GM10266 (cell line): ENCODE measurements at regions not wholly inside any gene's neighbourhood (a gene's known extent, or its start where the extent isn't known, plus 50 kb on each side); places are given as distances from the start of the nearest gene placed in this dataset.

Experiments used
- DNase-seq: peaks from one replicate; pipeline ENCODE4 v3.0.0; 2012; ENCODE audit errors: extremely low spot score
- TF ChIP-seq, protein P1 (sequence below): IDR thresholded peaks from 2 replicates; pipeline ENCODE4 v1.5.1; 2012; ENCODE audit warnings: mild to moderate bottlenecking, low read depth; ENCODE audit not compliant: control insufficient read depth, insufficient read depth; ENCODE audit errors: missing control alignments

DNA sequence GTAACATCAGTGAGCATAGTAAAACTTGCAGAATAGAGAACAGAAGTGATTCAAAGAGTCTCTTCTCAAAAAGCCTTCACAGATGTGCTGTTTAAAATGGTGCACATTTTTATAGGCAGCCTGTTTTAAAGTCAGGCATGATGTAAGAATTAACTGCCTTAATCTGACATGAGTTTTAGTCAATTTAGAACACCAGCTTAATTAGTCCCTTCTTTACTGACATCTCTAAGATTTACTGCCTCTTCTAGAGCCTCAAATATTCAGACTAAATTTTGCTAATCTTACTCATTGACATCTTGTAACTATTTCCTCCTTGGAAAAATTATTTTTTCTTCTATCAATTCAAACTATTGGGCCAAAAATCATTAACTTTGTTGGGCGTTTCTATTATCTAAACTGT is 782.5 kb downstream of the C12orf50 start:
- TF ChIP-seq, protein P1, sequence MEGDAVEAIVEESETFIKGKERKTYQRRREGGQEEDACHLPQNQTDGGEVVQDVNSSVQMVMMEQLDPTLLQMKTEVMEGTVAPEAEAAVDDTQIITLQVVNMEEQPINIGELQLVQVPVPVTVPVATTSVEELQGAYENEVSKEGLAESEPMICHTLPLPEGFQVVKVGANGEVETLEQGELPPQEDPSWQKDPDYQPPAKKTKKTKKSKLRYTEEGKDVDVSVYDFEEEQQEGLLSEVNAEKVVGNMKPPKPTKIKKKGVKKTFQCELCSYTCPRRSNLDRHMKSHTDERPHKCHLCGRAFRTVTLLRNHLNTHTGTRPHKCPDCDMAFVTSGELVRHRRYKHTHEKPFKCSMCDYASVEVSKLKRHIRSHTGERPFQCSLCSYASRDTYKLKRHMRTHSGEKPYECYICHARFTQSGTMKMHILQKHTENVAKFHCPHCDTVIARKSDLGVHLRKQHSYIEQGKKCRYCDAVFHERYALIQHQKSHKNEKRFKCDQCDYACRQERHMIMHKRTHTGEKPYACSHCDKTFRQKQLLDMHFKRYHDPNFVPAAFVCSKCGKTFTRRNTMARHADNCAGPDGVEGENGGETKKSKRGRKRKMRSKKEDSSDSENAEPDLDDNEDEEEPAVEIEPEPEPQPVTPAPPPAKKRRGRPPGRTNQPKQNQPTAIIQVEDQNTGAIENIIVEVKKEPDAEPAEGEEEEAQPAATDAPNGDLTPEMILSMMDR, result no peak
- no peak for DNase-seq

DNA sequence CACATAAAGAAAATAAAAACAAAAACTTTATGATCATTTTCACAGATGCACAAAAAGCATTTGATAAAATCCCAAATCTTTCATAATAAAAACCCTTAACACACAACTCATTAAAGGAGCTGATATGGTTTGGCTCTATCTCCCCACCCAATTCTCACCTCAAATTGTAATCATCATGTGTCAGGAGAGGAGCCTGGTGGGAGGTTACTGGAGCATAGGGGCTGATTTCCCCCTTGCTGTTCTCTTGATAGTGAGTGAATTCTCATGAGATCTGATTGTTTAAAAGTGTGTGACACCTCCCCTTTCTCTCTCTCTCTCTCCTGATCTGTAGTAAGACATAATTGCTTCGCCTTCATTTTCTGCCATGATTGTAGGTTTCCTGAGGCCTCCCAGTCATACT is 790.7 kb downstream of the C12orf50 start:
- TF ChIP-seq, protein P1, result no peak
- DNase-seq, result no peak

DNA sequence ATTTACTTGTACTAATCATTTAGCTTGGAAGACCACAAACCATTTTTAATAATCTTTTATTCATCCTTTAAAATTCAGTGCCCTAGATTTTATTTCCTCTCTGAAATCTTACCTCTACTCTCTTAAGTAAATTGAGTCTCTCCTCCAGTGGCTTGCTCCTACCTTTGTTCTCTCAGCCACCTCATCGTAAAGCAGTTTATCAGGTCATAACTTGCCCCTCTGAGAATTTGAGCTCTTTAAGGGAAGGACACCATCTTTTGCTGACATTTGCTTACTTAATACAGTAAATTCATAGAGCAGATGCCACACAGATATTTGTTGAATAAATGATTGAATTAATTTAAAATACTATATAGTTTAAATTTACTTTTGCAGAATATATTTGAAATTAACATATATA is 794.3 kb downstream of the C12orf50 start:
- no peak for DNase-seq
- TF ChIP-seq, protein P1, result no peak

DNA sequence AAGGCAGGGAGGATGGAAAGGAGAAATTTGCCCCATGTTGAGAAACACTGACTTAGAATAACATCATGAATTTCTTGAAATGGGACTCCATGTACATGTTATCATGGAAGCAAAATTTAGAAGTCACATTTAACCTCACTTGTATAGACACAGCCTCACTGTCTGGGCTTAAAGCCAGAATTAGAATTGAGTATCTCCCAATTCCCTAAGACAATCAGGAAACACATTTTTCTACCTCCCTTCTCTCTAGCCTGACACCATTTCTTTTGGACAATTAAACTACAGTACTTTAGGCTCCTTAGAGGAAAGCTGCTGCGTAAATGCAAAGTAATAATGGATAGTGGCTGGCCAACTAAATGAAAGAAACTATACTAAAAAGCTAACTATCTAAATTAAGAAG is 795.5 kb downstream of the C12orf50 start:
- no peak for DNase-seq
- TF ChIP-seq, protein P1, result no peak

DNA sequence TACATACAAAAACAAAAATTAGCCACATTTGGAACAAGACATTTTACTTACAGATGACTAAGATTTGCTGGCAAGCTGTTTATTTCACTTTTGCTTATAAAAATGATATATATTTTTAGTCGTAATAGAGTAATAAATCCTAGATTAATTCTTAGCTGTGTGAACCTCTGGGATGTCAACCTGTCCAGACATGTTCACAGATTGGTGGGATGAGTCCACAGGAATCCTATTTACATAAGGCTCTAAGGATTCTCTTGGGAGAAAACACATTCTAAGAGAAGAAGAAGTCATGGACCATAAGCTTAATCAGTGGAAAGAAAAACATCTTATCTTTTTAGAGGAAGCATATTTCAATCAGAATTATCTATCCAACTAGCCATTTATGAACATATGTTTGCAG is 797.4 kb downstream of the C12orf50 start:
- TF ChIP-seq, protein P1, result no peak
- DNase-seq, result no peak

DNA sequence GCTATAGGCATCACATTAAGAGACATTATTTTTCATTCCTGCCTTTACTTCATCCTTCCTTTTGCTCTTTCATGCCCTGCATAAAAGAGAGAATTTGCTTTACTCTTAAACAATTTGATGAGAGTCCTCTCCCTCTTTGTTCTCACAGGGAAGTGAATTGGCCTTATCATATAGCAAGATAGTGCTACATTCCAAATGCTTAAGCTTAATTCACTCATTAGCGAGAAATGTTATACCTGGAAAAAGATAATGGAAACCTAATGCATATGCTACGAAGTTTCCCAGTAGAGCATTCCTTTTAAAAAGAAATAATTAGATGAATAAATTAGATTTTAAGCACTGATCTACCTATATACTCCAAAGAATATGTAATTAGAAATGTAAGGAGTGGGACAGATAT is 798.8 kb downstream of the C12orf50 start:
- DNase-seq, result no peak
- TF ChIP-seq, protein P1, result no peak

DNA sequence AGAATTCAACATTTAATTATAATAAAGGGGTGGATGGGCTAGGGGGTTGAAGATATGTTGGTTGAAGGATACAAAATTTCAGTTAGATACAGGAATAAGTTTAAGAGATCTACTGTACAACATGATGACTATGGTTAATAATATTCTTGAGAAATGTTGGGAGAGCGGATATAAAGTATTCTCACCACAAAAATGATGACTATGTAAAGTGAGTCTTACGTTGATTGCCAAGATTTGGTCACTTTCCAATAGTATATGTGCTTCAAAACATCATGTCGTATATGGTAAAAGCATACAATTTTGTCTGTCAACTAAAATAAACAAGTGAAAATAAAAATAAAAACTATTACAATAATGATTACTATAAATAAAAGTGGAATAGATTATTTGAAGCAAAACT is 802.0 kb downstream of the C12orf50 start:
- TF ChIP-seq, protein P1, result no peak

DNA sequence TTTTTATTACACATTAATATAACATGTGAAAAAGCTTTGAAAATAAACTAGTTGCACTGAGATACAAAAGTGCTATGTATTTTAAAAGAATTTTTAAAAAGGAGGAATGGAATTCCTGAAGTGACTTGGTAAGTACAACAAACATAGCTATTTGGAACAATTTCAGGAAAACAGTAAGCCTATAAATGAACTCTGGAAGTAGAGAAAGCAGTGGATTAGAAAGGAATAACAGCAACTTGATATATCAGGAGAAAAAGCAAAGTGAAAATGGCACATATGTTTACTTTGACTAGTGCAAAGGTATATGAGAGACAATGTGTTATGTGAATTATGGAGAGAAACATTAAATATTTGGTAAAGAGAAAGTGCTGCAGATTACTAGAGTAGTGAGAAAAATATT is 811.7 kb downstream of the C12orf50 start:
- DNase-seq, result no peak
- TF ChIP-seq, protein P1, result no peak

More for the DNA sequence above, 802.0 kb downstream of the C12orf50 start:
- no peak for DNase-seq
